ENCODE measurements at regions not wholly inside any gene's neighbourhood (a gene's known extent, or its start where the extent isn't known, plus 50 kb on each side); places are given as distances from the start of the nearest gene placed in this dataset.

DNA sequence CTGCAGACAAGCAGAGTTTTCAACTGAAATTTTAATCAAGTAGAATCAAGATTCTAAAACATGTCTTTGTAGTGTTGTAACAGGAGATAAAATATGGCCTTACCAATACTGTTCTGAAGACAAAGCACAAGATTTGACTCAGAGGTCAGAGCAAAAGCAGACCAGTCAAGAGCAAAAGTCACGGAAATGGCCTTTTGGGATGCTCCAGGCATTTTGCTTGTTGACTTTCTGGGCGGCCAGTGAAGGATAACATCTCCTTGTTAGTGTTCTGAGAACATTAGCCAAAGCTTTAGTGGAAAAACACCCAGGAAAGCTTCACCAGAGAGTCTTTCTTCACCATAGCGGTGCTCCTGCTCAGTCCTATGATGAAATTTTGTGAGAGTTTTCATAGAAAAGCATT lies 590.6 kb downstream of the ARL4A start:
- intact Hi-C loops (cut with DNase I) = loop anchor here in 3 of 10 donors (2.0 to 5.0 kb wide), 2 partner anchors 1413 to 1414 kb away; no protein-coding TSS in a partner anchor
- no peaks in the 10 kb centered on the region for H3K4me1 ChIP-seq
- DNase-seq (no peak), ATAC-seq (no peak)
- H3K27me3 ChIP-seq = no peaks in the 10 kb centered on the region
- TF ChIP-seq POLR2A (IDR thresholded peaks at IDR 0.05) = no peak
- TF ChIP-seq, protein P1, sequence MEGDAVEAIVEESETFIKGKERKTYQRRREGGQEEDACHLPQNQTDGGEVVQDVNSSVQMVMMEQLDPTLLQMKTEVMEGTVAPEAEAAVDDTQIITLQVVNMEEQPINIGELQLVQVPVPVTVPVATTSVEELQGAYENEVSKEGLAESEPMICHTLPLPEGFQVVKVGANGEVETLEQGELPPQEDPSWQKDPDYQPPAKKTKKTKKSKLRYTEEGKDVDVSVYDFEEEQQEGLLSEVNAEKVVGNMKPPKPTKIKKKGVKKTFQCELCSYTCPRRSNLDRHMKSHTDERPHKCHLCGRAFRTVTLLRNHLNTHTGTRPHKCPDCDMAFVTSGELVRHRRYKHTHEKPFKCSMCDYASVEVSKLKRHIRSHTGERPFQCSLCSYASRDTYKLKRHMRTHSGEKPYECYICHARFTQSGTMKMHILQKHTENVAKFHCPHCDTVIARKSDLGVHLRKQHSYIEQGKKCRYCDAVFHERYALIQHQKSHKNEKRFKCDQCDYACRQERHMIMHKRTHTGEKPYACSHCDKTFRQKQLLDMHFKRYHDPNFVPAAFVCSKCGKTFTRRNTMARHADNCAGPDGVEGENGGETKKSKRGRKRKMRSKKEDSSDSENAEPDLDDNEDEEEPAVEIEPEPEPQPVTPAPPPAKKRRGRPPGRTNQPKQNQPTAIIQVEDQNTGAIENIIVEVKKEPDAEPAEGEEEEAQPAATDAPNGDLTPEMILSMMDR (IDR thresholded peaks at IDR 0.05) = no peak
- H3K36me3 ChIP-seq = no peaks in the 10 kb centered on the region
- no peak overlapping the region for H3K27ac ChIP-seq
- no peaks in the 10 kb centered on the region for H3K9me3 ChIP-seq
- WGBS, 4 donors = 54 to 72% (median 62%) methylated on average over 3 of the region's 3 CpGs
- H3K4me3 ChIP-seq = no peak overlapping the region

DNA sequence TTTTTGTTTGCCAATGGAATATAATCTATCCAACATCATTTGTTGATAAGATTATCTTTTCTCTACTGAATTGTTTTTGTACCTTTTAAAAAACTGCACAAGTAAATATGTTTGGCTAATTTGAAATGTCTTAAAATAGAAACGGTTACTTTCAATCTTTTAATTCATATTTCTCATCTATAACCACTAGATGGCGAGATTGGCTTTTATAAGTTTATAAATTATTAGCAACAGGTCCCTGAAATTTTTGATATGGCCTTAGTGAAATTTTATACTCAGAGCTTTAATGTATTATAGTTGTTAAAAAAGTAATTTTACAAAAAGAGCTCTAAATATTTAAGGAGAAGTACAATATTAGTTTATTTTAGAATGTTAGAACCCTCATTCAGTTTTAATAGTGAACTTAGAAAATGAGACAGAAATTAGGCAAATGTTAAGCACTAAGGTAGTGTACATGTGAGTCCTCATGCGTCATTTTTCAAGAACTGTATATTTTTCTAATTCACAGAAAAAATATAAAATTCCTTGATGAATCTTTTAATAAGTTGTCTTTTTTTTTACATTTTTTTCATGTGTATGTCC lies 592.5 kb downstream of the ARL4A start:
- TF ChIP-seq POLR2A (IDR thresholded peaks at IDR 0.05) = no peak
- TF ChIP-seq, protein P1 (IDR thresholded peaks at IDR 0.05) = peak; percentile 29 to 66 (median 52)
- no peak for DNase-seq
- intact Hi-C loops (cut with DNase I) = loop anchor here (2.0 to 10.0 kb wide), 9 partner anchors 462 to 1412 kb away; no protein-coding TSS in a partner anchor

DNA sequence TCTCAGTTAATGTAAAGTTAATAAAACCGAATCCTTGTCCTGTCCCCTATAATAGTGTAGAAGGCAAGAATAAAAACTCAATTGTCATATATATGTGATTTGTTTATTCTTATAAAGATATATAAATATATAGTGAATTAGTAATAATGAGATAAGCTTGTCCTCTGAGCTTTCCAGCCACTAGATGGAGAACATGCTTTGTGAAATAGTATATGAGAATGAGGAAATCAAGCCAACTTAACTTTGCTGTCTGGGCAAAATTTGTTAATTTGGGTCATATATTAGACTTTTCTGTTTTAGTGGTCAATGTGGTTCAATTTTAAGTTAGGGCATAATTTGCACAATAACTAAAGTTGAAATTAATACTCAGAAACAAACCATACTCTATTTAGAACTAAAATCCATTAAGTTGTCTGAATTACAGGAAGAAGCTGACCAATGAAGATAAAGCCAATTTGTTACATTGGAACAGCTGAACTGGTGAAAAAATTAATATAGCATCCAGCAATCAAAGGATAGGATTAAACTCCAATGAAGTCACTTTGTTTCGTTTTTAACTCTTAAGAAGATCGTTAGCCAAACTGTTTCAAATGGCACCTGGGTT lies 595.0 kb downstream of the ARL4A start:
- DNase-seq = no peak
- H3K4me1 ChIP-seq = no peaks in the 10 kb centered on the region
- H3K27me3 ChIP-seq = no peaks in the 10 kb centered on the region
- H3K4me3 ChIP-seq = no peak overlapping the region
- WGBS, 4 donors = 65 to 76% (median 73%) methylated on average over 3 of the region's 3 CpGs
- no peaks in the 10 kb centered on the region for H3K9me3 ChIP-seq
- no peaks in the 10 kb centered on the region for H3K36me3 ChIP-seq
- intact Hi-C loops (cut with DNase I) = loop anchor here (5.0 to 10.0 kb wide), 7 partner anchors 460 to 1410 kb away; no protein-coding TSS in a partner anchor
- no peak for ATAC-seq
- no peak overlapping the region for H3K27ac ChIP-seq
- no peak for TF ChIP-seq POLR2A (IDR thresholded peaks at IDR 0.05)
- TF ChIP-seq, protein P1 (IDR thresholded peaks at IDR 0.05) = peak in 9 of 12 donors; percentile 8 to 46 (median 34)

More for the DNA sequence above, 592.5 kb downstream of the ARL4A start:
- Histone ChIP-seq H3K4me3 (no peak overlapping the region), H3K9me3 (no peaks in the 10 kb centered on the region), H3K27ac (no peak overlapping the region), H3K36me3 (no peaks in the 10 kb centered on the region), H3K27me3 (no peaks in the 10 kb centered on the region), H3K4me1 (no peaks in the 10 kb centered on the region)
- WGBS, 4 donors = 26 to 31% (median 29%) methylated on average over 3 of the region's 3 CpGs
- no peak for ATAC-seq

DNA sequence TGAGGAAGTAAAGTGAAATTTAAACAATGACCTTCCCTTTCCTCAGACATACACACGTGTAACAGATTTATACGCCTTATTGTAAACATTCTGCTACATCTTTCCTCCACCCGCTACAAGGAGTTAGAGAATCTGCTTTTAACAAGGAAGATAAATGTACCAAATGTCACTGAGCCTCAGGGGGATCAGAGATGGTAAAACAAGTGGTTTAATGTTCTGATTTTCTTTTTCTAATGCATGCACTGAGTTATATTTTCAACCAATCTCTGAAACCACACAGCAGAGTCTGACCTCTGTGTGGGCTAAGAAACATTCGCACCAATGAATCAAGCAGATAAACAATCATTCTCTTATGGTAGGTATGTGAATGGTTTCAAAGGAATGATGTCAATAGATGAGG lies 599.5 kb downstream of the ARL4A start:
- Histone ChIP-seq H3K4me1 (no peaks in the 10 kb centered on the region), H3K36me3 (no peaks in the 10 kb centered on the region), H3K9me3 (no peaks in the 10 kb centered on the region), H3K4me3 (no peak overlapping the region), H3K27me3 (no peaks in the 10 kb centered on the region), H3K27ac (no peak overlapping the region)
- intact Hi-C loops (cut with DNase I) = loop anchor here in 5 of 10 donors (10.0 kb wide), 3 partner anchors 458 to 1178 kb away; no protein-coding TSS in a partner anchor
- ATAC-seq = no peak
- whole genome bisulfite sequencing, 4 donors = 62 to 72% (median 67%) methylated on average over 4 of the region's 4 CpGs
- TF ChIP-seq, protein P1 (IDR thresholded peaks at IDR 0.05) = no peak
- TF ChIP-seq POLR2A (IDR thresholded peaks at IDR 0.05) = no peak
- DNase-seq = no peak

All from heart left ventricle (tissue), 16 donors.